ENCODE measurements at regions not wholly inside any gene's neighbourhood (a gene's known extent, or its start where the extent isn't known, plus 50 kb on each side); places are given as distances from the start of the nearest gene placed in this dataset.

- TF ChIP-seq MYBL2 (IDR thresholded peaks at IDR 0.05; ENCODE audit: low read depth) (no peak), MYBL2 (CRISPR knock-in tag; IDR thresholded peaks at IDR 0.05; ENCODE audit: borderline replicate concordance) (no peak), ZNF23 (CRISPR knock-in tag; IDR thresholded peaks at IDR 0.05) (no peak), CEBPG (CRISPR knock-in tag; IDR thresholded peaks at IDR 0.05) (no peak), CEBPG (tag; conservative IDR thresholded peaks at IDR 0.05 in 1 of 2, IDR thresholded peaks at IDR 0.05 in 1 of 2) (no peak), FOXJ3 (CRISPR knock-in tag; IDR thresholded peaks at IDR 0.05) (no peak), SIX5 (IDR thresholded peaks at IDR 0.05; ENCODE audit: borderline replicate concordance in 1 of 2, insufficient read depth in 1 of 2, low read depth in 1 of 2, low read length in 2 of 2) (no peak), FOXP4 (CRISPR knock-in tag; IDR thresholded peaks at IDR 0.05; ENCODE audit: borderline replicate concordance) (no peak), ARID3B (CRISPR knock-in tag; IDR thresholded peaks at IDR 0.05; ENCODE audit: borderline replicate concordance) (no peak)
These were observed 1498.8 kb downstream of the SLITRK5 start (continued) for GRCh38 chr13:89169951-89170350.

Data from K562 (cell line).